HT-29 (cell line): ENCODE measurements at regions not wholly inside any gene's neighbourhood (a gene's known extent, or its start where the extent isn't known, plus 50 kb on each side); places are given as distances from the start of the nearest gene placed in this dataset.
"Not testable (repeated sequence)": the region's sequence is repeated elsewhere in the genome, so short reads cannot be mapped to it uniquely, and the experiment has no call there.

Experiments
- DNase-seq: peaks from one replicate; pipeline ENCODE4 v3.0.0-alpha.2; 2015; ENCODE audit warnings: low spot score

DNA sequence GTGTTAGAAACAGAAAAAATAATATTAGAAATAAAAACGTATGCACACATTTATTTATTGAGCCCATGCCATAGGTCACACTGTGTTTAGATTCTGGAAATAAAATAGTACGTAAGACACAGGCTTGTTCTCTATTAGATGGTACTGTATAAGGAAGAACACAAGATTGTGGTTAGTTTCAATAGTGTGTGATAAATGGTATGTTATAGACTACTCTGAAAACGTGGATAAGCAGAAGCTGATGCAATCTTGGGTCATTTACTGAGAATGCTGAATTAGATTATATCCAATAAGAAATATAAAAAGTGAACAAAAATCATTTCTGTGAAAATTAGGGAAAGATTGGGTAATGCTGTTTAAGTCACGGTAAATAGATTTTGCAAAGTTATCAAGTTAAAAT is 1456.4 kb upstream of the ACO1 start:
- no peak for DNase-seq

DNA sequence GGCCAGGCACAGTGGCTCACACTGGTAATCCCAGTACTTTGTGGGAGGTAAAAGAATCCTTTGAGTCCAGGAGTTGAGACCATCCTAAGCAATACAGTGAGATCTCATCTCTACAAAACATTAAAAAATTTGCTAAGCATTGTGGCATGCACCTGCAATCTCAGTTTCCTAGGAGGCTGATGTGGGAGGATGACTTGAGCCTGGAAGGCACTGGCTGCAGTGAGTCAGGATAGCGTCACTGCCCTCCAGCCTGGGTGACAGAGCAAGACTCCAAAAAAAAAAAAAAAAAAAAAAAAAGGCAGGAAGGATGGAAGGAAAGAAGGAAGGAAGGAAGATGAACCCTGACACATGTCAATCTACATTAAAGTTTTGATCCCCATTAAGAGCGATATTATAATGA is 1452.2 kb upstream of the ACO1 start:
- no peak for DNase-seq

DNA sequence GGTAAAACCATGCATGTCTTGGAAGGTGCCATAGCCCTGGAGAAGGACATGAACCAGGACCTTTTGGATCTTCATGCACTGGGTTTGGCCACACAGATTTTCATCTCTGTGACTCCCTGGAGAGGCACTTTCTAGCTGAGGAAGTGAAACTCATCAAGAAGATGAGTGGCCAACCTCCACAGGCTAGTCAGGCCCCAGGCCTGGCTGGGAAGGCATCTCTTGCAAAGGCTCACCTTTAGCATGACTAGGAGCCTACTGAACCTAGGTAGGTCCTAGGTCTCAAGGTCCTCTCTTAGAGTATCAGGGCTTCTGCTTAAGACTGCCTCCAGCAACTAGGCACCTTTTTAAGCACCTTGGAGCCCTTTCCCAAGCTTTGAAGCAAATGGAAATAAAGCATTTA is 1448.7 kb upstream of the ACO1 start:
- no peak for DNase-seq

DNA sequence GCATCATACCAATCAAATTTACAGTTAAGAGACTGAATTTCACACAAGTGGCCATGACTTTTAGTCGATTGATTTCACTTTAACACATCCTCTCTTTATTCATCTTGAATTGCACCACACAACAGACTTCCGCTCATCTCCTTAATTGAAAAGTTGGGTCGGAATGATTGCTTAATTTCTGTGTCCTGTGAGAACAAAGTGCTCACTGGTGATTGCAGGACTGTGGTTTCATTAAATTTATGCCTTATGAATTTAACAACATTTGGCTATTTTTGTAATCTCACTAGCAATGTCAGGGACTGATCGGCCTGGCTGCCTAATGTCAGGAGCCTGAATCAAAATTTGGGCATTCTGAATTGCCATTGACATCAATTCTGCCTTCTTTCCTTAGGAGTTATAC is 1447.3 kb upstream of the ACO1 start:
- DNase-seq, result no peak

DNA sequence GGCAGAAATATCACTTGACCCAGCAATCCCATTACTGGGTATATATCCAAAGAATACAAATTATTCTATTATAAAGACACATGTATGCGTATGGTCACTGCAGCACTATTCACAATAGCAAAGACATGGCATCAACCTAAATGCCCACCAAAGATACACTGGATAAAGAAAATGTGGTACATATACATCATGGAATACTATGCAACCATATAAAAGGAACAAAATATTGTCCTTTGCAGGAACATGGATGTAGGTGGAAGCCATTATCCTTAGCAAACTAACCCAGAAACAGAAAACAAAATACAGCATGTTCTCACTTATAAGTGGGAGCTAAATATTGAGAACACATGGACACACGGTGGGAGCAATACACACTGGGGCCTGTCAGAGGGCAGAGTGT is 1441.6 kb upstream of the ACO1 start:
- DNase-seq, result not testable (repeated sequence)

DNA sequence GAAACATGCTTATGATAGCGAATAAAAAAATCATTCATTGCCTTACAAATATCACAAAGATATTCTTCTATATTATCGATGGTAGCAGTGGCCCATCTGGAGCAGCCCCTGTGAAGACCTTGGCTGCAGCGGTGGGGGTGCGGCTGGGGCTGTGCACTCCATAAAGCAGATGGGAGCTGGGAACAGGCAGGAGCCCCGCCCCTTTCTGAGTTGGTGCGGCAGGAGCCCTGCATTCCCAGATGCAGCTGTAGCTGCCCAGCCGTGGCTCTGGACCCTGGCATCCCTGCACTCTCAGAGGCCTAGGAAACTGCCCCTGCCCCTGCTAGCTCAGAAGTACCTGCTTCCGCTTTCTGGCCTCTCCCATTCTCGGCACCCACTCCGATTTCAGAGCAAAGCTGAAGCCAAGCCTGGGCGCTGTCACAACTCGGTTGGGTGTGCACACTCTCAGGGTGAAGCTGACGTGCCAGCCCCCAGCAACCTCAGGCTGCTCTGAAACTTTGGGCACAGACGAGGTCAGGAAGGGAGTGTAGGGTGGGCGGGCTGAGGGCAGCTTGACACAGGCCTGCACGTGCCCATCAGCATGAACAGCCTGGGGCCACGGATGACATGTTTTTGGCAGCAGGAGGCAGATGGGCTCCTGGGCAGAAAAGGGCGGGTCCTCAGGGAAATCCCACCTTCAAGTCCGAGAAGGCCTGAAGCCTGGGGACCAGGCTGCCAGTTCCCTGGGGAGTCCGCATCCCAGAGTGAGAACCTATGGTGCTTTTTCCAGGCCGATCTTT is 1440.8 kb upstream of the ACO1 start:
- DNase-seq, result no peak

DNA sequence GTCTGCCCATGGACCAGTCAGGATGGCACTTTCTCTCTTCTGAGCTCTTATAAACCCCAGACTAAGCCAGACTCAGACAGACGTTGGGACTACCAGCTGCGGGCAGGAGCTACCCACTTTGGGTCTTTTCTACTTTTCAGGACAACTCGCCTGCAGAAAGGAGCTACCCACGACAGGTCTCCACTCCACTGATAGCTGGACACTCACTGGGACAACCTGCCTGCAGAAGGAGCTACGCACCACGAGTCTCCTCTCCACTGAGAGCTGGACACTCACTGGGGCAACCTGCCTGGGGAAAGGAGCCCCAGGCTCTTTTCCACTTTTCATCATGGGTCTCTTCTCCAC is 1440.2 kb upstream of the ACO1 start:
- no peak for DNase-seq

DNA sequence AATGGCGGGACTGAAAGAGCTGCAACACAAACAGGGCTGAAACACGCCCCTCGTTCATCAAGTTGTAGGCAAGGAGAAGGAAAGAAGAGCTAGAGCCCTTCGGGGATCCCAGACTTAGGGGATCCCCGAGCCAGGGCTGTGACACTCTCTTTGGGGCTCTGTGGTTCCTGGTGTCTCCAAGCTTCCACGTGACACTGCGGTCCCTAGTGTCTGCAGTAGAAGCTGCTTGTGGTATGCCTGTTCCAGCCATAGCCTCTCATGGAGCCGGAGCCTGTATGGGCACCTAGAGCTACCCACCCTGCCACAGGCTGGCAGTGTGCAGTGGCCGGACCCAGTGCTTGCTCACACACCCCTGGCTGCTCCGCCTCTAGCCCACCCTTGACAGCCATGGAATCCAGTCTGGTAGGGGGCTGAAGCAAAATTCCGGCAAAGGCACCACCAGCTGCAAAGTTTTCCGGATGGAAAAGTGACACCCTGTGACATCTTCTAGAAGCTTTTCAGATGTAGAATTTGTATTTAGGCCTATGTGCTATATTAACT is 1439.6 kb upstream of the ACO1 start:
- DNase-seq, result no peak

DNA sequence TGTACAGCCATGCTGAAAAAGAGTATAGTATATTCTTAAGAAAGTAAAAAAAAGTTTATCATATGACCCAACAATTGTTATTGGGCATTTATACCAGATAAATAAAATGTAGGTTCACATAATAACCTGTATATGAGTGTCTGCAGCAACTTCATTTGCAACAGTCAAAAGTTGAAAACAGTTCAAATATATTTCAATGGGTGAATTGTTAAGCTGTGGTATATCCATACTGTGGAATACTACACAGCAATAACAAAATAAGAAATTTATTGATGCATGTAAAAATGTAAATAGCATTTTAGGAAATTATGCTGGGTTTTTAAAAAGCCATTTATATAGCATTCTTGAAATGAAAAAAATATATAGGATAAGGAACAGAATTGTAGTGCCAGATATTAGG is 1420.1 kb upstream of the ACO1 start:
- DNase-seq, result no peak

DNA sequence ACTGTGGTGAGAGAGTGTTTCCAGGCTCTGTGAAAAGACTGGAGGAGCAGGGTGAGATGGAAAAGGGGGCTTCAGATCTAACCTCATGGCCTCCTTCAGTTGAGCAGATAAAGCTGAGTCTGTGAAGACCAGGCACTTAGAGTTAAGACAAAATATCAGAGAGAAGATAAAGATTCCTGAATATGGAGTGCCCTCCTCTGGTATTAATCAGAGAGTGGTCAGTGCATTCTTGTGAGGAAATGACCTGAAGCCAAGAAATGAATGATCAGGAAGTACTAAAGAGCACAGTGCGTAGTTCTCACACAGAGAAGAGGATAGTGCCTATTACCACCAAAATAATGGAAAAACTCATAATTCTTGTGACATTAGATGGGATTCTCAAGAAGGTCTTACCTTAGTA is 1417.0 kb upstream of the ACO1 start:
- peak; percentile 35 for DNase-seq

DNA sequence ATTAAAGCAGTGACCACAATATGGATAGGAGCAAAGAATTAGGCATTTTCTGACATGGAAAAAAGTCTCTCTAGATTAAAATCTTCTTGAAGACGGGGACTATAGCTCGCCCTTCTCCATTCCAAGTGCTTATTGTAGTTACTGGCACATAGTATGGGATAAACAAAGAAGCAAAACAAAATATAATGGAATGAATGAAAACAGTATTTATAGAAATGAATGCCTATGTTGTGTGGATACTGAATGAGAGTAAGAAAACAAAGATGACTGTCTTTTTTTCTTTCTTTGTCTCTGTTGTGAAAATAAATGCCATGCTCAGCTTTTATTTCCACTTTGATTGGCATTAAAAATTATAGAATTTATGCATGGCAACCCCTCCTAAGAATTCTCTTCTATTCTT is 1414.3 kb upstream of the ACO1 start:
- DNase-seq, result no peak

DNA sequence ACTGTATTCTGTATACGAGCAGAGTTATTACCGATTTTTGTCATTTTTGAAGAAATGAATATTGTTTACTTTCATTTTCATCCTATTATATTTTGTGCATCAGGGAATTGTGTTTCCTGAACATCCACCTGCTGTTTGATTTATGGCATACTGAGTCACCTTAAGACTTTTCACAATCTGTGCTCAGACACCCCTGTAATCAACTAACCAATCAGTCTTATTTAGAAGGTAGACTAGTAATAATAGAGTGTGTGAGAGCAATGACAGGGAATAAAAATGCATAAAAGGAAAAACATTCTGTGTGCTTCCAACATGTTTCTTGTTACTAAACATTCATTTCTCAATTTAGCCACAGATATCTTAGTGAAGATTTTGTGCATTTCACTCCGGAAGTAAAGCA is 1413.6 kb upstream of the ACO1 start:
- DNase-seq, result no peak

DNA sequence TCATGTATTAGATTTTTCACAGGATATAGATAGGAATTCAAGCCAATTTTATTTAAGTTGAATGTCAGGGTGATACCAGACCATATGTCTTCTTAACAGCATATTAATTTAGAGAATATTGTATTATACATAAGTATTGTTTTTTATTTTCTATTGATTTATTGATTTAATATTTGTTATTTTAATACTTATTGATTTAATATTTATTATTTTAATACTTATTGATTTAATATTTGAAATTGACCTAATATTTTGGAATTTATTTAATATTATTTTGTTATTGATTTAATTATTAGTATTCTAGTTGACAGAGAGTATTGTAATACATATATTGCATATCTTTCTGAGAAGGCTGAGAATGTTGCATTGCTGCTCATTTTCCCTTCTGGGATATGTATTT is 1411.8 kb upstream of the ACO1 start:
- DNase-seq, result no peak

DNA sequence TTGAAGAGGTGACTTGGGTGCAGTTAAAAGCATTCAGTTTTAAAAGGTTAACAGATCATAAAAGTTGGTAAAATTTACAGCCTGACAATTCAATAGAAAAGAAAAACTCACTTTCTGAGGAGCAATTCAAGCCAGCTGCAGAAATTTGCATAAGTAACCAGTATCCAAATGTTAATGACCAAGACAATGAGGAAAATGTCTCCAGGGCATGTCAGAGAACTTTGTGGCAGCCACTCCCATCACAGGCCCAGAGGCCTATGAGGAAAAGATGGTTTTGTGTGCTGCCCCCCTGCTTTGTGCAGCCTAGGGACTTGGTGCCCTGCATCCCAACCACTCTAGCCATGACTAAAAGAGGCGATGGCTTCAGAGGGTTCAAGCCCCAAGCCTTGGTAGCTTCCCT is 1406.5 kb upstream of the ACO1 start:
- no peak for DNase-seq

DNA sequence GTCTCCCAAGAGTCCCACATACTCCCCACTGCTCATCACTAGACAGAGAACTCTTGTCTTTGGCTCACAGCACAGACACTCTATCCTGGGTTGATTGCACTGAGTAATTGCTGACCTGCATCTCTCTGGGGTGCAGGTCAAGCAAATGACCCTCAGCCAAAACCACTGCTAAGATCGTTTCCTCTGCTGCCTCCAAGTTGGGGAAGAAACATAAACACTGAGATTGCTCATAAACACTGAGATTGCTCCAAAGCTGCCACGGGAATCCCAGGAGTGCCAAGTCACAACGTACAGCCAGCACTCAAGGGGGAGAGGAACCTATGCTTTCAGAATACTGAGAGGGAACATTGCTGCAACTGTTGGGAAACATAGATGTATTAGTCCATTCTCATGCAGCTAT is 1402.1 kb upstream of the ACO1 start:
- DNase-seq, result no peak

DNA sequence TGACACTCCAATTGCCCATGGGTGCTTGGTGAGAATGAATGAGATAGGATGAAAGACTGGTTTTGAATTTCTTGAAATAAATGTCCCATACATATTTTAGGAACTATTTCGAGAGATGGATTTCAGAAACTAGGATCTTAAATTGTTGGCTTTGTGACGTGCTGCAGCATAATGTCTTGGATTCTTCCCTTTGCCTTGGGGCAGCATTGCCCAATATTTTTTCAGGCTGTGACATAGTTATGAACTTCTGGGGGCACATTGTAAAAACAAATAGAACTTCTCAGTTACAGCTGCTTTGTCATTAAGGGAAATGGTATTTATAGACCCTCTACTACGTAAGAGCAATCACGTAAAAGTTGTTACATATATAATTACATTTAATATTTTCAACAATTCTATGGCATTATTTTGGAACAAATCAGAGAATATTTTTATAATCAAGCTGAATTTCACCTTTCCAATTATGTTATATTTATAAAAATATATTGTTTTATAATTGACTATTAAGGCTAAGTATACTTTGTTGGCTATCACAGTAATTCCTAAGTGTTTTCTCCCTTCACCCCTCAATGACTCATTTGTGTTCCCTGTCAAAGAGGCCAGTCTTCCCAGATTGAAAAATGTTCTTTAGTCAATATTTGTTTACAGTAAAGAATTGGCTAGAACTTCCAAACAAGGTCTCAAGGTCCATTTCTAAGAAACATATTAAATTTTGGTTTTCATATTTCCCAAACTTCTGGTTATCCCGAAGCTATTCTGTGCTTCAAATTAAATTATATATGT is 1388.3 kb upstream of the ACO1 start:
- DNase-seq, result no peak

DNA sequence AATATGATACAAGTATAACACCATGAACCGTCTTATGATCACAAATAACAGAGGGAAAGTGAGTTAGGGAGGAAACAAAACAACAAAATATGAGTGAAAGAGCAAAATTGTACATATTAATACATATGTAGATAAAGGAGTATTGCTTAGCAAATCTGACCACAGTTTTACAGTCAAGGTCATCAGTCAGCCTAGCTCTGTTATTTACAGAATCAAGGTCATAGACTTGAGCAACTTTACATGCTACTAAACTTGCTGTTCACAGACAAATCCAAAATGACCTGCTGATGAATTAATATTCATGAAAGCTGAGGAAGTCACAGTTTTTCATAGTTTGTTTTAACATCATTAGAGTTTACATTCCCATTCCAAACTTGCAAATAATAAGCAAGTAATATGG is 1387.7 kb upstream of the ACO1 start:
- DNase-seq, result no peak

DNA sequence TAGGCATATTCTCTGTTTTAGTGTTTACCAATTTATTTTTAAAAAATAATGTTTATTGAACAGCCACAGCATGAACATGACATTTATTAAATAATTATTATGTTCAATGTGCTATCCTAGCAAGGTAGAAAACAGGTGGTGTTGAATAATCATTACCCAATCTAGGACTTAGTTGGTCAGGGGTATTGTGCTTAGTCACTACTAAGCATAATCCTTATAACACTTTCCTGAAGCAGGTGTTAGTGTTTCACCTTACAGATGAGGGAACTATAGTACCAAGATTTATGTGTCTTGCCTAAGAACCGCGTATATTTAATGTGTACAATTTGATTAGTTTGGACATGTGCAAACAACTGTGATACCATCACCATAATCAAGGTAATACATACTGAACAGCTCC is 1387.2 kb upstream of the ACO1 start:
- no peak for DNase-seq

DNA sequence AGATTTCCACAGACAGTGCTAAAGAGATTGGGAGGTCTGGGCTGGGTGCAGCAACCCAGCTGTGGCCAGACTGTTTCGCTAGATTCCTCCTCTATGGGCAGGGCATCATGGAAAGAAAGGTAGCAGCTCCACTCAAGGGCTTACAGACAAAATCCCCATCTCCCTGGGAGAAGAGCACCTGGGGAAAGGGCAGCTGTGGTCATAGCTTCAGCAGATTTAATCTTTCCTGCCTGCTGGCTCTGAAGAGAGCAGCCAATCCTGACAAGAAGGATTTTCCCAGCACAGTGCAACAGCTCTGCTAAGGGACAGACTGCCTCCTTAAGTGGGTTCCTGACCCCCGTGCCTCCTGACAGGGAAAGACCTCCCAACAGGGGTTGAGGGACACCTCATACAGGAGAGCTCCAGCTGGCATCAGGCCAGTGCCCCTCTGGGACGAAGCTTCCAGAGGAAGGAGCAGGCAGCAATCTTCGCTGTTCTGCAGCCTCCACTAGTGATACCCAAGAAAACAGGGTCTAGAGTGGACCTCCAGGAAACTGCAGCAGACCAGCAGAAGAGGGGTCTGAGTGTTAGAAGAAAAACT is 1379.3 kb upstream of the ACO1 start:
- no peak for DNase-seq

DNA sequence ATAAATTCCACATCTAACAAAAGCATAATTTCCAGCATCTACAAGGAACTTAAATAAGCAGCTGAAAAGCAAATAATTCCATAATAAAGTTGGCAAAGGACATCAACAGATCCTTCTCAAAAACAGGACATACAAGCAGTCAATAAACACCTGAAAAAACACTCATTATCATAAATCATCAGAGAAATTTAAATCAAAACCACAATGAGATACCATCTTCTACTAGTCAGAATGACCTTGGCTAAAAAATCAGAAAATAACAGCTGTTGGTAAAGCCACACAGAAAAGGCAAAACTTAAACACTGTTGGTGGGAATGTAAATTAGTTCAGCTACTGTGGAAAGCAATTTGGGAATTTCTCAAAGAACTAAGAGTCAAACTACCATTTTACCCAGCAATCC is 1371.1 kb upstream of the ACO1 start:
- no peak for DNase-seq

DNA sequence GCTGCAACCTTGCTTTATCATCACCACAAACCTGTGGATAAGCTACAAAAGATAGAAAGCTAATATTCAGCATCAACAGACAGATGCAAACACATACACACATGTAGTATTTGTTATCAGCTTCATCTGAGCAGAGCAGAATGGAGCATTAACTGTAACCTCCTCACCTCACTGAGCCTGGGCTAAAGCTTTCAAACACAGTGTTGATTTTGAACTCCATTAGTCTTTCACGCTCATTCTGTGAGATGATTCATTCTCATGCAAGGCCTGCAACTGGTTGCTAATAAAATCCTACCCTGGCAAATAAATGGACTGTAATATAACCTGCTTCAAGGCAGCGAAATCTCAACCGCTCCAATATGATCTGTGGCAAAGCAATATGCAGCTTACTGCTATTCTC is 1360.6 kb upstream of the ACO1 start:
- DNase-seq, result no peak

DNA sequence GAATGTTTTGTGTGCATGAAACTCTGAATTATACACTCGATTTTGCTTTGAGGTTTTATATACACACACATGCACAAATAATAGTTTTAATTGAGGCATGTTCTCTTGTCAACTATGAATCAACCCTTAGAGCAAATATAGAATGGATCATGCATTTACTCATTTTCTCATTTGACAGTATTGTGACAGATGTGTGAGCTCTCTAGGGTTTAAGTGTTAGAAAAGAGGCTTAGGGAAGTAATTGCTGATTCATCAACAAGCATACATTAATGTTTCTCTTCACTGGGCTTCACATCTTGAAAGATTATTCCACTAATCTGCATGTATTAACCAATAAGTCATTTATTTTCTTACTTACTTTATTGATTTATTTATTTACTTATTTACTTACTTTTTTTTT is 1356.8 kb upstream of the ACO1 start:
- DNase-seq, result no peak

DNA sequence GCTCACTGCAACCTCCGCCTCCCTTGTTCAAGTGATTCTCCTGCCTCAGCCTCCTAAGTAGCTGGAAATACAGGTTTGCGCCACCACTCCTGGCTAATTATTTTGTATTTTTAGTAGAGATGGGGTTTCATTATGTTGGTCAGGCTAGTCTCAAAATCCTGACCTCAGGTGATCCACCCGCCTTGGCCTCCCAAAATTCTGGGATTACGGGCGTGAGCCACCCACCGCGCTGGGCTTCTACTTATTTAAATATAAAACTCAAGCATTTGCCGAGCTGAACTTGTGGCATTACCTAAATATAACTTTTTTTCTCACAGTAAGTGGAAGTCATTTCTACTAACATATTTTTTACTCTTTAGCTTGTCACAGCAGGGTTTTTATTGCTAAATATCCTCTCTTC is 1356.3 kb upstream of the ACO1 start:
- DNase-seq, result no peak
